HepG2 (cell line): ENCODE measurements at regions not wholly inside any gene's neighbourhood (a gene's known extent, or its start where the extent isn't known, plus 50 kb on each side); places are given as distances from the start of the nearest gene placed in this dataset.

Experiments
- ATAC-seq: fragments of 200-7000 bp; cut with Tn5 transposase; 3 replicates; pipeline ENCODE4 v1.9.1; 2020; ENCODE audit warnings: mild to moderate bottlenecking, moderate library complexity
- BruUV-seq: library from RNA; stranded (reverse); fragments of 400-500 nt; replicated peaks from 2 replicates; lab custom pipeline; 2021; lab: Mats Ljungman, UMichigan
- CTCF ChIA-PET: fragments of 300-600 bp; formaldehyde crosslinking; extraction: SDS; loops from one replicate; lab custom pipeline; 2021; ENCODE audit warnings: low total read pairs, inconsistent platforms, low intra/inter-chr PET ratio; lab: Yijun Ruan, JAX
- POLR2A ChIA-PET: fragments of 350-600 bp; sonication (Branson Sonifier 250); formaldehyde crosslinking; loops from one replicate; lab custom pipeline; 2020; ENCODE audit warnings: antibody characterized with exemption, inconsistent platforms; lab: Yijun Ruan, JAX
- DNase-seq: peaks from one replicate; pipeline ENCODE4 v3.0.0-alpha.2; 2015; ENCODE audit warnings: low spot score
- FAIRE-seq: peaks from 3 replicates; lab custom pipeline; 2011; peaks lifted over from hg19 to GRCh38; lab: Jason Lieb, UNC
- H2AFZ ChIP-seq: one replicate; pipeline ENCODE4 v1.6.1; 2011; ENCODE audit warnings: low read length, inconsistent platforms
- H3K27ac ChIP-seq: fragments of 300-600 bp; 3 replicates; pipeline ENCODE4 v1.8.0; 2011; ENCODE audit warnings: mixed run types, mild to moderate bottlenecking, mixed read lengths, low read length, inconsistent platforms; ENCODE audit not compliant: insufficient read depth; ENCODE audit errors: extremely low read length
- H3K27me3 ChIP-seq, 2 experiments: fragments of 200-600 bp in 1 of 2; 2 replicates in 1 of 2; 3 replicates in 1 of 2; pipeline versions ENCODE4 v1.6.0 to v1.8.0; 2011; ENCODE audit warnings: low read length in 2 of 2, mild to moderate bottlenecking in 2 of 2, moderate library complexity in 2 of 2, inconsistent platforms in 1 of 2; ENCODE audit not compliant: insufficient read depth in 2 of 2, control insufficient read depth in 1 of 2
- H3K36me3 ChIP-seq, 2 experiments: fragments of 200-600 bp in 1 of 2; replicated peaks in 1 of 2; 2 replicates in 1 of 2; 3 replicates in 1 of 2; pipeline versions ENCODE4 v1.5.1 to v1.8.0; 2011; ENCODE audit warnings: low read length in 2 of 2, inconsistent platforms in 1 of 2; ENCODE audit not compliant: insufficient read depth in 2 of 2, control insufficient read depth in 1 of 2
- H3K4me1 ChIP-seq: 2 replicates; pipeline ENCODE4 v1.5.1; 2012; ENCODE audit warnings: low read length, inconsistent platforms; ENCODE audit not compliant: insufficient read depth
- H3K4me2 ChIP-seq: 2 replicates; pipeline ENCODE4 v1.6.0; 2011; ENCODE audit warnings: low read depth, low read length, inconsistent platforms
- H3K4me3 ChIP-seq, 3 experiments: fragments of 200-600 bp in 1 of 3; sonication (generic), shearing (Covaris generic) in 1 of 3; replicated peaks in 1 of 3; 2 replicates each; pipeline ENCODE4 v1.5.1; 2011 to 2016; ENCODE audit warnings: low read length in 3 of 3, inconsistent platforms in 2 of 3, low read depth in 2 of 3, mild to moderate bottlenecking in 2 of 3, control low read depth in 1 of 3, mixed read lengths in 1 of 3; ENCODE audit not compliant: insufficient read depth in 1 of 3
- H3K79me2 ChIP-seq: one replicate; pipeline ENCODE4 v1.6.1; 2011; ENCODE audit warnings: low read length, inconsistent platforms; ENCODE audit not compliant: insufficient read depth
- H3K9ac ChIP-seq: 2 replicates; pipeline ENCODE4 v1.6.0; 2011; ENCODE audit warnings: mild to moderate bottlenecking, low read depth, low read length, inconsistent platforms; ENCODE audit not compliant: insufficient read depth
- H3K9me3 ChIP-seq: 2 replicates; pipeline ENCODE4 v1.5.1; 2012; ENCODE audit warnings: mild to moderate bottlenecking, low read length
- H4K20me1 ChIP-seq: 2 replicates; pipeline ENCODE4 v1.6.0; 2011; ENCODE audit warnings: inconsistent platforms, mild to moderate bottlenecking, low read length, moderate library complexity; ENCODE audit not compliant: insufficient read depth
- ATRX ChIP-seq: sonication (generic); formaldehyde crosslinking; IDR thresholded peaks from 2 replicates; pipeline ENCODE4 v1.4.0; 2020; ENCODE audit warnings: missing genetic modification reagents, borderline replicate concordance
- ELF3 ChIP-seq: IDR thresholded peaks from 2 replicates; pipeline ENCODE4 v1.6.1; 2016; ENCODE audit warnings: missing genetic modification reagents, missing compliant biosample characterization
- ESRRA ChIP-seq: sonication (generic); formaldehyde crosslinking; IDR thresholded peaks from 2 replicates; pipeline ENCODE4 v1.5.1; 2020; ENCODE audit warnings: mild to moderate bottlenecking, low read depth, missing genetic modification reagents
- KDM2A ChIP-seq: sonication (generic); formaldehyde crosslinking; IDR thresholded peaks from 2 replicates; pipeline ENCODE4 v1.4.0; 2020; ENCODE audit warnings: low read depth, missing genetic modification reagents, borderline replicate concordance
- NR2F6 ChIP-seq, 2 experiments: IDR thresholded peaks; 2 replicates each; pipeline ENCODE4 v1.6.1; 2016; ENCODE audit warnings: antibody characterized with exemption in 1 of 2, mild to moderate bottlenecking in 1 of 2
- PITX1 ChIP-seq: sonication (generic); formaldehyde crosslinking; IDR thresholded peaks from 2 replicates; pipeline ENCODE4 v1.5.1; 2020; ENCODE audit warnings: mild to moderate bottlenecking, missing genetic modification reagents
- RARA ChIP-seq: IDR thresholded peaks from 2 replicates; pipeline ENCODE4 v1.6.1; 2016; ENCODE audit warnings: missing genetic modification reagents, missing compliant biosample characterization
- SALL1 ChIP-seq: sonication (generic); formaldehyde crosslinking; IDR thresholded peaks from 2 replicates; pipeline ENCODE4 v1.8.0; 2022; ENCODE audit warnings: mild to moderate bottlenecking, missing genetic modification reagents
- WGBS: methylation state at CpG from one replicate; pipeline ENCODE4 v1.1.6; 2017; ENCODE audit warnings: low lambda C conversion rate; 5-methylcytosine and 5-hydroxymethylcytosine counted together
- in situ Hi-C: cut with HindIII; loops from 2 replicates; pipeline ENCODE4 v1.10.0; 2017; ENCODE audit warnings: low pct_unique_long_range_greater_than_20kb; ENCODE audit not compliant: extremely low pct_ligation_motif_present
- intact Hi-C: fragments of 100-400 bp; cut with micrococcal nuclease; formaldehyde crosslinking; loops from one replicate; pipeline ENCODE4 v1.10.0; 2022; ENCODE audit not compliant: unreplicated experiment
- TF ChIP-seq, protein P1 (sequence below), 2 experiments: IDR thresholded peaks; 2 replicates each; pipeline ENCODE4 v1.6.1; 2011 to 2012; ENCODE audit warnings: low read length in 2 of 2, borderline replicate concordance in 1 of 2, low read depth in 1 of 2, mild to moderate bottlenecking in 1 of 2, moderate library complexity in 1 of 2
- TF ChIP-seq, protein P2 (sequence below): IDR thresholded peaks from 2 replicates; pipeline ENCODE4 v1.6.1; 2016; ENCODE audit warnings: mild to moderate bottlenecking
- TF ChIP-seq, protein P3 (sequence below): sonication (generic); formaldehyde crosslinking; IDR thresholded peaks from 2 replicates; pipeline ENCODE4 v1.5.1; 2020; ENCODE audit warnings: mild to moderate bottlenecking, missing genetic modification reagents, moderate library complexity

DNA sequence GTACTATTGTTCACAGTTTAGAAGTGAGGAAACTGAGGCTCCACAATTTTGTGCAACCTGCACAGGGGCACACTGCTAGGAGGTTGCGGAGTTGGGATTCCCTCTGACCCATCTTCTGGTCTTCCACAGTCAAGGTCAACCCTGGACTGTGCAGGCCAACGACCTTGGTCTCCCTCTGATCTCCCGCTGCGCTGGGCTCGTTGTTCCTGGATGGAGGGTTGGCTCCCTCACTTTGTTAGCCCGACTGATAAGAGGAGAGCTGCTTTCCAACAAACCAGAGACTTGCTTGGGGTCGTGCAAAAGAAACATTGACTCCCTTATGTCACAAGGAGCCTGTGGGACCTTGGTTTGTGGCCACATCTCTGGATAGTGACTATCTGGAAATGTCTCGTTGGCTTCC lies 187.6 kb downstream of the MYCN start:
- peak; percentile 92 for ATAC-seq
- POLR2A ChIA-PET, result interaction anchor here (1.0 to 1.3 kb wide), 2 partner anchors 13 to 58 kb away, joined by 3 to 4 read pairs; no protein-coding TSS in a partner anchor
- H3K79me2 ChIP-seq, result no peaks in the 10 kb centered on the region
- H3K4me3 ChIP-seq, result no peak overlapping the region
- H3K9me3 ChIP-seq, result no peaks in the 10 kb centered on the region
- H3K27ac ChIP-seq, result no peak overlapping the region
- FAIRE-seq, result peak; percentile 73
- in situ Hi-C loops, result no loop called here
- peak; percentile 61 for DNase-seq
- peak overlapping the region; percentile 26 for H3K4me2 ChIP-seq
- H2AFZ ChIP-seq, result no peak overlapping the region
- no peaks in the 10 kb centered on the region for H4K20me1 ChIP-seq
- H3K9ac ChIP-seq, result no peak overlapping the region
- intact Hi-C loops, result loop anchor here (2.0 kb wide), 1 partner anchor 57 kb away; no protein-coding TSS in a partner anchor
- H3K27me3 ChIP-seq, result peaks cover 2 to 9% of the 10 kb centered on the region in 2 experiments; a peak in 3 of 5 replicates
- no peaks in the 10 kb centered on the region for H3K36me3 ChIP-seq
- H3K4me1 ChIP-seq, result peaks cover 15% of the 10 kb centered on the region
- no TSS peak for BruUV-seq
- 3% methylated on average over 7 of the region's 8 CpGs for WGBS
- CTCF ChIA-PET, result no interaction called here
- TF ChIP-seq PITX1 (CRISPR knock-in tag) (peak; percentile 40; the same call in 1 of the 2 replicates), NR2F6 (IDR thresholded peaks at IDR 0.05) (no peak), NR2F6 (CRISPR knock-in tag; IDR thresholded peaks at IDR 0.05) (peak; percentile 54; the same call in 1 of the 2 replicates), KDM2A (CRISPR knock-in tag) (0 out of 2 replicates have a peak, but pooled peaks have one; percentile 29), ATRX (CRISPR knock-in tag) (no peak), ELF3 (peak; percentile 41; the same call in 1 of the 2 replicates), RARA (CRISPR knock-in tag) (peak; percentile 97), SALL1 (peak; percentile 87), ESRRA (CRISPR knock-in tag) (peak; percentile 54; the same call in 1 of the 2 replicates)
- TF ChIP-seq, protein P1, sequence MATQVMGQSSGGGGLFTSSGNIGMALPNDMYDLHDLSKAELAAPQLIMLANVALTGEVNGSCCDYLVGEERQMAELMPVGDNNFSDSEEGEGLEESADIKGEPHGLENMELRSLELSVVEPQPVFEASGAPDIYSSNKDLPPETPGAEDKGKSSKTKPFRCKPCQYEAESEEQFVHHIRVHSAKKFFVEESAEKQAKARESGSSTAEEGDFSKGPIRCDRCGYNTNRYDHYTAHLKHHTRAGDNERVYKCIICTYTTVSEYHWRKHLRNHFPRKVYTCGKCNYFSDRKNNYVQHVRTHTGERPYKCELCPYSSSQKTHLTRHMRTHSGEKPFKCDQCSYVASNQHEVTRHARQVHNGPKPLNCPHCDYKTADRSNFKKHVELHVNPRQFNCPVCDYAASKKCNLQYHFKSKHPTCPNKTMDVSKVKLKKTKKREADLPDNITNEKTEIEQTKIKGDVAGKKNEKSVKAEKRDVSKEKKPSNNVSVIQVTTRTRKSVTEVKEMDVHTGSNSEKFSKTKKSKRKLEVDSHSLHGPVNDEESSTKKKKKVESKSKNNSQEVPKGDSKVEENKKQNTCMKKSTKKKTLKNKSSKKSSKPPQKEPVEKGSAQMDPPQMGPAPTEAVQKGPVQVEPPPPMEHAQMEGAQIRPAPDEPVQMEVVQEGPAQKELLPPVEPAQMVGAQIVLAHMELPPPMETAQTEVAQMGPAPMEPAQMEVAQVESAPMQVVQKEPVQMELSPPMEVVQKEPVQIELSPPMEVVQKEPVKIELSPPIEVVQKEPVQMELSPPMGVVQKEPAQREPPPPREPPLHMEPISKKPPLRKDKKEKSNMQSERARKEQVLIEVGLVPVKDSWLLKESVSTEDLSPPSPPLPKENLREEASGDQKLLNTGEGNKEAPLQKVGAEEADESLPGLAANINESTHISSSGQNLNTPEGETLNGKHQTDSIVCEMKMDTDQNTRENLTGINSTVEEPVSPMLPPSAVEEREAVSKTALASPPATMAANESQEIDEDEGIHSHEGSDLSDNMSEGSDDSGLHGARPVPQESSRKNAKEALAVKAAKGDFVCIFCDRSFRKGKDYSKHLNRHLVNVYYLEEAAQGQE (IDR thresholded peaks at IDR 0.05; ENCODE audit: borderline replicate concordance in 1 of 2, low read depth in 1 of 2, low read length in 2 of 2), result peak in 1 of 2 experiments; percentile 50; a peak in 1 of 4 replicates
- TF ChIP-seq, protein P2, sequence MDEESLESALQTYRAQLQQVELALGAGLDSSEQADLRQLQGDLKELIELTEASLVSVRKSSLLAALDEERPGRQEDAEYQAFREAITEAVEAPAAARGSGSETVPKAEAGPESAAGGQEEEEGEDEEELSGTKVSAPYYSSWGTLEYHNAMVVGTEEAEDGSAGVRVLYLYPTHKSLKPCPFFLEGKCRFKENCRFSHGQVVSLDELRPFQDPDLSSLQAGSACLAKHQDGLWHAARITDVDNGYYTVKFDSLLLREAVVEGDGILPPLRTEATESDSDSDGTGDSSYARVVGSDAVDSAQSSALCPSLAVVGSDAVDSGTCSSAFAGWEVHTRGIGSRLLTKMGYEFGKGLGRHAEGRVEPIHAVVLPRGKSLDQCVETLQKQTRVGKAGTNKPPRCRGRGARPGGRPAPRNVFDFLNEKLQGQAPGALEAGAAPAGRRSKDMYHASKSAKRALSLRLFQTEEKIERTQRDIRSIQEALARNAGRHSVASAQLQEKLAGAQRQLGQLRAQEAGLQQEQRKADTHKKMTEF (CRISPR knock-in tag), result peak; percentile 25; the same call in 1 of the 2 replicates
- TF ChIP-seq, protein P3, sequence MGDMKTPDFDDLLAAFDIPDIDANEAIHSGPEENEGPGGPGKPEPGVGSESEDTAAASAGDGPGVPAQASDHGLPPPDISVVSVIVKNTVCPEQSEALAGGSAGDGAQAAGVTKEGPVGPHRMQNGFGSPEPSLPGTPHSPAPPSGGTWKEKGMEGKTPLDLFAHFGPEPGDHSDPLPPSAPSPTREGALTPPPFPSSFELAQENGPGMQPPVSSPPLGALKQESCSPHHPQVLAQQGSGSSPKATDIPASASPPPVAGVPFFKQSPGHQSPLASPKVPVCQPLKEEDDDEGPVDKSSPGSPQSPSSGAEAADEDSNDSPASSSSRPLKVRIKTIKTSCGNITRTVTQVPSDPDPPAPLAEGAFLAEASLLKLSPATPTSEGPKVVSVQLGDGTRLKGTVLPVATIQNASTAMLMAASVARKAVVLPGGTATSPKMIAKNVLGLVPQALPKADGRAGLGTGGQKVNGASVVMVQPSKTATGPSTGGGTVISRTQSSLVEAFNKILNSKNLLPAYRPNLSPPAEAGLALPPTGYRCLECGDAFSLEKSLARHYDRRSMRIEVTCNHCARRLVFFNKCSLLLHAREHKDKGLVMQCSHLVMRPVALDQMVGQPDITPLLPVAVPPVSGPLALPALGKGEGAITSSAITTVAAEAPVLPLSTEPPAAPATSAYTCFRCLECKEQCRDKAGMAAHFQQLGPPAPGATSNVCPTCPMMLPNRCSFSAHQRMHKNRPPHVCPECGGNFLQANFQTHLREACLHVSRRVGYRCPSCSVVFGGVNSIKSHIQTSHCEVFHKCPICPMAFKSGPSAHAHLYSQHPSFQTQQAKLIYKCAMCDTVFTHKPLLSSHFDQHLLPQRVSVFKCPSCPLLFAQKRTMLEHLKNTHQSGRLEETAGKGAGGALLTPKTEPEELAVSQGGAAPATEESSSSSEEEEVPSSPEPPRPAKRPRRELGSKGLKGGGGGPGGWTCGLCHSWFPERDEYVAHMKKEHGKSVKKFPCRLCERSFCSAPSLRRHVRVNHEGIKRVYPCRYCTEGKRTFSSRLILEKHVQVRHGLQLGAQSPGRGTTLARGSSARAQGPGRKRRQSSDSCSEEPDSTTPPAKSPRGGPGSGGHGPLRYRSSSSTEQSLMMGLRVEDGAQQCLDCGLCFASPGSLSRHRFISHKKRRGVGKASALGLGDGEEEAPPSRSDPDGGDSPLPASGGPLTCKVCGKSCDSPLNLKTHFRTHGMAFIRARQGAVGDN (CRISPR knock-in tag), result 0 out of 2 replicates have a peak, but pooled peaks have one; percentile 15
